ENCODE measurements at regions not wholly inside any gene's neighbourhood (a gene's known extent, or its start where the extent isn't known, plus 50 kb on each side); places are given as distances from the start of the nearest gene placed in this dataset.

- no peak for DNase-seq (ENCODE audit: low read depth in 2 of 2)
Observed at GRCh38 chr2:146530886-146531285, 1313.9 kb upstream of the ACVR2A start.

- no peak for DNase-seq (ENCODE audit: low read depth in 2 of 2)
Observed at GRCh38 chr2:146527166-146527565, 1317.7 kb upstream of the ACVR2A start.

GRCh38 chr2:146523196-146523595 lies 1321.6 kb upstream of the ACVR2A start:
- DNase-seq (ENCODE audit: low read depth in 2 of 2) = no peak

GRCh38 chr2:146506851-146507250 lies 1338.0 kb upstream of the ACVR2A start:
- no peak for DNase-seq (ENCODE audit: low read depth in 2 of 2)

- DNase-seq (ENCODE audit: low read depth in 2 of 2) = no peak
Observed at GRCh38 chr2:146503366-146503765, 1341.5 kb upstream of the ACVR2A start.

GRCh38 chr2:146496248-146496647 lies 1348.6 kb upstream of the ACVR2A start:
- no peak for DNase-seq (ENCODE audit: low read depth in 2 of 2)

GRCh38 chr2:146489386-146489785 lies 1355.4 kb upstream of the ACVR2A start:
- no peak for DNase-seq (ENCODE audit: low read depth in 2 of 2)

GRCh38 chr2:146481629-146482028 lies 1363.2 kb upstream of the ACVR2A start:
- no peak for DNase-seq (ENCODE audit: low read depth in 2 of 2)

GRCh38 chr2:146477383-146477782 lies 1367.4 kb upstream of the ACVR2A start:
- DNase-seq (ENCODE audit: low read depth in 2 of 2) = no peak

- no peak for DNase-seq (ENCODE audit: low read depth in 2 of 2)
Observed at GRCh38 chr2:146468578-146468977, 1376.3 kb upstream of the ACVR2A start.

- DNase-seq (ENCODE audit: low read depth in 2 of 2) = no peak
Observed at GRCh38 chr2:146467425-146467824, 1377.4 kb upstream of the ACVR2A start.

- DNase-seq (ENCODE audit: low read depth in 2 of 2) = no peak
Observed at GRCh38 chr2:146465460-146465859, 1379.4 kb upstream of the ACVR2A start.

GRCh38 chr2:146461068-146461467 lies 1383.8 kb upstream of the ACVR2A start:
- DNase-seq (ENCODE audit: low read depth in 2 of 2) = no peak

GRCh38 chr2:146458585-146458984 lies 1386.2 kb upstream of the ACVR2A start:
- DNase-seq (ENCODE audit: low read depth in 2 of 2) = no peak

- DNase-seq (ENCODE audit: low read depth in 2 of 2) = no peak
Observed at GRCh38 chr2:146457221-146457620, 1387.6 kb upstream of the ACVR2A start.

- no peak for DNase-seq (ENCODE audit: low read depth in 2 of 2)
Observed at GRCh38 chr2:146455325-146455724, 1389.5 kb upstream of the ACVR2A start.

GRCh38 chr2:146451972-146452371 lies 1392.9 kb upstream of the ACVR2A start:
- DNase-seq (ENCODE audit: low read depth in 2 of 2) = no peak

- DNase-seq (ENCODE audit: low read depth in 2 of 2) = no peak
Observed at GRCh38 chr2:146450131-146450530, 1394.7 kb upstream of the ACVR2A start.

GRCh38 chr2:146444987-146445386 lies 1399.8 kb upstream of the ACVR2A start:
- DNase-seq (ENCODE audit: low read depth in 2 of 2) = no peak

- DNase-seq (ENCODE audit: low read depth in 2 of 2) = no peak
Observed at GRCh38 chr2:146444085-146444484, 1400.7 kb upstream of the ACVR2A start.

- DNase-seq (ENCODE audit: low read depth in 2 of 2) = no peak
Observed at GRCh38 chr2:146438246-146438645, 1406.6 kb upstream of the ACVR2A start.

GRCh38 chr2:146437712-146438111 lies 1407.1 kb upstream of the ACVR2A start:
- DNase-seq (ENCODE audit: low read depth in 2 of 2) = no peak

- no peak for DNase-seq (ENCODE audit: low read depth in 2 of 2)
Observed at GRCh38 chr2:146433116-146433875, 1411.5 kb upstream of the ACVR2A start.

GRCh38 chr2:146429366-146429765 lies 1415.5 kb upstream of the ACVR2A start:
- no peak for DNase-seq (ENCODE audit: low read depth in 2 of 2)

Data from dermis microvascular lymphatic vessel endothelial cell (primary cell).